ENCODE measurements at regions not wholly inside any gene's neighbourhood (a gene's known extent, or its start where the extent isn't known, plus 50 kb on each side); places are given as distances from the start of the nearest gene placed in this dataset.

DNA sequence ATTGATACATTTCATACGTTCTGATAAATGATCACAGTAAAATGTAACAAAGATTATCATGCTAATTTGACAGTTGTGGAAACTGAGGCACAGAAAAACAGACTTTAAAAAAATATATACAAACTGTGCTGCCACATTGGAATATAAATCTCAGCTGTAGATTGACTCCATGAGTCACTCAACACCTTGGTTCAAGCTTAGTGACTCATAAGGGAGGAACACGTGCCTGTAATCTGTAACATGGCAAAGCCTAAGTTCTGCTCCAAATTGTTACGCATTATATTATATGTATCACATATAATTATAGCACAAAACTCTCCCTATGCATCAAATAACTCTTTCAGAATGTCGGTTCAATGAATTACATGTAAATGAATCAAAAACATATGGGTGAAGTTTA is 1047.5 kb downstream of the GATA3 start:
- ATAC-seq (ENCODE audit: low read depth), result no peak
- CTCF ChIA-PET, result no interaction called here
- TF ChIP-seq BHLHE40 (IDR thresholded peaks at IDR 0.05; ENCODE audit: low read depth, low read length) (no peak), NFE2L2 (IDR thresholded peaks at IDR 0.05; ENCODE audit: low read depth, low read length) (no peak), MXI1 (IDR thresholded peaks at IDR 0.05; ENCODE audit: borderline replicate concordance, low read depth, low read length) (no peak), USF2 (IDR thresholded peaks at IDR 0.05; ENCODE audit: low read depth, low read length) (no peak), RFX5 (IDR thresholded peaks at IDR 0.05; ENCODE audit: low read depth, low read length) (no peak), SMC3 (IDR thresholded peaks at IDR 0.05; ENCODE audit: low read depth, low read length) (no peak)

More for the DNA sequence above, 1047.5 kb downstream of the GATA3 start:
- no peak overlapping the region for H2AFZ ChIP-seq (replicated peaks; ENCODE audit: low read length, poor library complexity)
- no peaks in the 10 kb centered on the region for H3K9me1 ChIP-seq (ENCODE audit: insufficient read depth, low read length)
- no peak overlapping the region for H3K4me3 ChIP-seq (ENCODE audit: insufficient read depth, low read depth, low read length)
- no peak overlapping the region for H3K4me2 ChIP-seq (ENCODE audit: low read depth, low read length)
- H3K36me3 ChIP-seq (ENCODE audit: control insufficient read depth, insufficient read depth, low read length), result no peaks in the 10 kb centered on the region
- no peak overlapping the region for H2BK5ac ChIP-seq (ENCODE audit: low read depth, low read length, poor library complexity, severe bottlenecking)
- no peaks in the 10 kb centered on the region for H4K20me1 ChIP-seq (ENCODE audit: insufficient read depth, low read length)
- BruUV-seq (replicated peaks), result no TSS peak
- WGBS, 2 experiments (ENCODE audit: extremely low coverage in 2 of 2, insufficient read length in 1 of 2), result no CpG with 5 or more reads among the region's 4 CpGs
- no peak overlapping the region for H3K23ac ChIP-seq (ENCODE audit: low read depth, low read length)
- H3K27ac ChIP-seq (ENCODE audit: insufficient read depth, low read length), result no peak overlapping the region
- no peaks in the 10 kb centered on the region for H3K4me1 ChIP-seq (ENCODE audit: control insufficient read depth, insufficient read depth, low read length)
- H2AK9ac ChIP-seq (replicated peaks; ENCODE audit: low read depth, low read length, poor library complexity), result no peak overlapping the region
- H4K8ac ChIP-seq (ENCODE audit: low read depth in 2 of 2, low read length in 2 of 2), result no peak overlapping the region
- no peak overlapping the region for H3K9ac ChIP-seq (ENCODE audit: low read depth, low read length)
- H3K56ac ChIP-seq (ENCODE audit: extremely low read depth, insufficient read depth, low read length), result no peak overlapping the region
- H3K18ac ChIP-seq (ENCODE audit: low read depth, low read length), result no peak overlapping the region
- POLR2A ChIA-PET (ENCODE audit: unreplicated experiment), result no interaction called here
- no peak overlapping the region for H2BK15ac ChIP-seq (ENCODE audit: low read depth, low read length)
- DNase-seq, result no peak
- H3K14ac ChIP-seq (replicated peaks; ENCODE audit: low read depth, low read length), result no peak overlapping the region
- no peak overlapping the region for H2BK20ac ChIP-seq (ENCODE audit: low read depth, low read length)
- H2BK120ac ChIP-seq (ENCODE audit: low read depth, low read length), result no peak overlapping the region
- H3K27me3 ChIP-seq (ENCODE audit: control insufficient read depth, insufficient read depth, low read length), result no peaks in the 10 kb centered on the region
- H3K9me3 ChIP-seq (ENCODE audit: control insufficient read depth, insufficient read depth, low read length), result no peaks in the 10 kb centered on the region
- no peak overlapping the region for H3K4ac ChIP-seq (ENCODE audit: low read depth, low read length)
- dilution Hi-C loops (cut with HindIII; ENCODE audit: low sequenced_read_pairs, unreplicated experiment) (no loop called here), in situ Hi-C loops (cut with MboI; ENCODE audit: low sequenced_read_pairs) (no loop called here), intact Hi-C loops (cut with micrococcal nuclease) (no loop called here)
- no peaks in the 10 kb centered on the region for H3K79me1 ChIP-seq (ENCODE audit: low read depth in 1 of 2, low read length in 2 of 2)
- H2AK5ac ChIP-seq (ENCODE audit: low read depth, low read length), result no peak overlapping the region
- no peak overlapping the region for H4K5ac ChIP-seq (ENCODE audit: low read depth, low read length)
- H4K91ac ChIP-seq (ENCODE audit: insufficient read depth, low read depth, low read length), result no peak overlapping the region

Data from IMR-90 (cell line).